ENCODE measurements at regions not wholly inside any gene's neighbourhood (a gene's known extent, or its start where the extent isn't known, plus 50 kb on each side); places are given as distances from the start of the nearest gene placed in this dataset.

DNA sequence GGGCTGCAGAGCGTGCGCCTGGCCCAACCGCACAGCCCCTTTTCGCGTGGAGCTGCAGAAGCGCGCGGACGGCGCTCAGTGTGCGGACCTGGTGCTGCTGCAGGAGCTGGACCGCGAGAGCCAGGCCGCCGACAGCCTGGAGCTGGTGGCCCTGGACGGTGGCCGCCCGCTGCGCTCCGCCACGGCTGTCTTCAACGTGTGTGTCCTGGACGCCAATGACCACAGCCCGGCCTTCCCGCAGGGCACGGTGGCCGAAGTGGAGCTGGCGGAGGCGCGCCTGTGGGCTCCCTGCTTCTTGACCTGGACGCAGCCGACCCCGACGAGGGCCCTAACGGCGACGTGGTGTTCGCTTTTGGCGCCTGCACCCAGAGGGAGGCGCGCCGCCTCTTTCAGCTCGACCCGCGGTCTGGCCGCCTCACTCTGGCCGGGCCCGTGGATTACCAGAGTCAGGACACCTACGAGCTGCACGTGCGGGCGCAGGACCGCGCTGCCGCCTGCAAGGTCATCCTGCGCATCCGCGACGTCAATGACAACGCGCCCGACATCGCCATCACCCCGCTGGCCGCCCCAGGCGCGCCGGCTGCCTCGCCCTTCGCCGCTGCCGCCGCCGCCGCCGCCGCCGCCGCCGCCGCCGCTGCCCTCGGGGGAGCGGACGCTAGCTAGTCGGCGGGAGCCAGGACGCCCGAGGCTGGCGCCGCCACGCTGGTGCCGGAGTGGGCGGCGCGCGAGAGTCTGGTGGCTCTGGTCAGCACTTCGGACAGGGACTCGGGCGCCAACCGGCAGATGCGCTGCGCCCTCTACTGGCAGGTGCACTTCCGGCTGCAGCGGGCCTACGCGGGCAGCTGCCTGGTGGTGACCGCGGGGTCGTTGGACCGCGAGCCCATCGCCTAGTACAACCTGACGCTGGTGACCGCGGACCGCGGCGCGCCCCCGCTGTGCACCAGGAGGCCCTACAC, 172.2 kb downstream of the OLFM4 start:
- peak in 13 of 56 donors; percentile 4 to 48 (median 19) for DNase-seq

DNA sequence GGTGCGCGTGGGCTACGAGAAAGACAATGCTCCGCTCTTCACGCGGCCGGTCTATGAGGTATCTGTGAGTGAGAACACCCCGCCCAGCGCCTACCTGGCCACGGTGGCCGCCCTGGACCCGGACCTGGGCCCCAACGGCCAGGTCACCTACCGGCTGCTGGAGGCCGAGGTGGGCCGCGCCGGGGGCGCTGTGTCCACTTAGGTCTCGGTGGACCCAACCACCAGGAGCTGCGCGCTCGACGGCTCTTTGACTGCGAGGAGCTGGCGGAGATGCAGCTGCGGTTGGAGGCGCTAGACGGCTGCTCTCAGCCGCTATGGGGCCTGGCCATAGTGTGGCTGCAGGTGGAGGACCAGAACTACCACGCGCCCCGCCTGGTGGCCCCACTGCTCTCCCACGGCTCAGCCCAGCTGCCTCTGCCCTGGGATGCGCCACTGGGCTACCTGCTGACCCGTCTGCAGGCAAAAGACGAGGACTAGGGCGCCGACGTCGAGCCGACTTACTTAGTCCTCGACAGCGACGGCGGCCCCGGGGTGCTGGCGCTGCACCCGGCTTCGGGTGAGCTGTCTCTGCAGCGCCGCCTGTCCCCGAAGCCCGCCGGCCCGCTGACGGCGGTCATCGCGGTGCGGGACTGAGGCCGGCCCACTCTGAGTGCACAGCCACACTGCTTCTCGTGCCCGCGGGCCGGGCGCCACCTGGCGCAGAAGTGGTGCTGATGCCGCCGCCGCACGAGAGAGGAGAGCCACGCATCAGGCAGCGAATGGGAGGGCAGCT, 173.0 kb downstream of the OLFM4 start:
- DNase-seq = peak in 13 of 56 donors; percentile 3 to 56 (median 20)

DNA sequence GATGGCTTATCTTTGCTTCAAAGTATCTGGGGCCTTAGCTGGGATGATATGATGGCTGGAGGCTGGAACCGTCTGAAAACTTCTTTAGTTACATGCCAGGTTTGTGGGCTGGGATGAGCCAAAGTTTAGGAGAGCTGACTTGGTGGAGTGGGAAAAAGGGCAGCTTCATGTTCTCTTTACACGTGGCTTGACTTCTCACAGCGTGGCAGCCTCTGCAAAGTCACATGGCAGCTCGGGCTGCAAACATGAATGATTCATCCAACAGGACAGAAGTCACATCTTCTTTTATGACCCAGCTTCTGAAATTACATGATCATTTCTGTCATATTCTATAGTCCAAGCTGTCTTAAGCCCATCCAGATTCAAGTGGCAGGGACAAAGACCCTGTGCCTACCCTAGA, 176.0 kb downstream of the OLFM4 start:
- no peak for DNase-seq

DNA sequence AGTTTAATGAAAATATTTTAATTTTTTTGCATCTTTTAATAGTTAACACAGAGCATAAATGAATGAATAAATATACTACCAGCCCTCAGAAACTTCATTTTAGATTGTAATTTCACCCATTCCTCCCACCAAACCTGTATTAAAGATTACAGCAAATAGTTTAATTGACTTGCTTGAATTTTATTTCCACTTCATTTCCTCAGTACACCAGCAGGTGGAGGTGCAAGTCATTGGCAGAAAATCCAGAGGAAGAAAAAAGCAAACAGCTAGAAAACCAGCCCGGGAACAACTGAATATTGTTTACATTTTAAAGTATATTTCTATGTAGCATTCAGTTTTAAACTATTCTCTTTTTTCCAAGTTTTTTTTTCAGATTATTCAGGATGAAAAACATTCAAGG, 177.8 kb downstream of the OLFM4 start:
- DNase-seq = no peak

DNA sequence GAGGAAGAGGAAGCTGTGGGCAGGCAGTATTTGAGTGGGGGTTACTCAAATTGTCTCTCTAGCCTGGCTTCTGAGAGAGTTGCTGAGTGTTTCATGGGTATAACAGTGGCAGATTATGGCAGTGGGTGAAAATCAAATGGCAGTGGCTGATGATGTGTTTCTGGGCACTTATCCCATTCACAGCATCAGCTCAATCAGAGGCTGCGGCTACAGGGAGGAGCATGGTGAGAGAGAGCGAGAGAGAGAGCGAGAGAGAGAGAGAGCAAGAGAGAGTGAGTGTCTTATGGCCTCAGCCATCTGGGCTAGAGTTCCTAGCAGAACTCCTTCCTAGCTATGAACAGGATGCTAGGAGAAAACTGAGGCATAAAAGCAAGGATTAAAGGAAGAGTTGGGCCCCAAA, 178.9 kb downstream of the OLFM4 start:
- DNase-seq = no peak

DNA sequence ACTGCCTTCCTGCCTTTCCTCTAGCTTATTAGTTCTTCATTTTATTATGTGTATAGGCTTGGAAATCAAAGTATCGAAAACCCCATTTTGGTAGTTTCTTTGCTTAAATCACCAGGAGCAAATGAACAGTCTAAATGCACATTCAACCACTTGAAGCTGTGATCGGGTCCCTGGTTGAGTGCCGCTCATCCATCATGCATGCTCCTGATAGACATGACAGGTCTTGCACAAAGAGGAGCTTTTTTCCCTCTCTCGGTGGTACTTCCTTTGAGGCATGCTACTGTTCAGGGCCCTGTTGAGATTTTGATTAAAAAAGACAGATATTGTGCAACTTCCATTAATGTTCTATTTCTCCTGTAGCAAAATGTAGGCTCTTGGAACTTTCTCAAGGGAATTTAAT, 185.8 kb downstream of the OLFM4 start:
- DNase-seq = no peak

DNA sequence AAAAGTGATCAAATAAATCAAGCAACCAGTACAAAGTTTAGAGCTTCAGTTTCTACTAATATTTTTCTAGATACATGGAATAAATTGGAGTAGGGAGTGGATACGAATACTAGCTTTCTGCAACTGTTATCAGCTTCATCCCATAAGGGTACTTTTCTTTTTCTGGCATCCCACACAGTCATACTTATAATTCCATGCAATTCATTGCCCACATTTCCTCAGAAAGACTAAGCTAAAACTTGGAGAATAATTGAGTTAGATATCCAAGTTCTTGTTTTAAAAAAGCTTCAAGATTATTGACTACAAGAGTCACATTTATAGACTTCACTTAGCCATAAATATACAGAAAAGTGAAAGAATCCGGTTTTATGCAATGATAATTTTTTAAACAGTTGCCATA, 186.9 kb downstream of the OLFM4 start:
- DNase-seq = no peak

DNA sequence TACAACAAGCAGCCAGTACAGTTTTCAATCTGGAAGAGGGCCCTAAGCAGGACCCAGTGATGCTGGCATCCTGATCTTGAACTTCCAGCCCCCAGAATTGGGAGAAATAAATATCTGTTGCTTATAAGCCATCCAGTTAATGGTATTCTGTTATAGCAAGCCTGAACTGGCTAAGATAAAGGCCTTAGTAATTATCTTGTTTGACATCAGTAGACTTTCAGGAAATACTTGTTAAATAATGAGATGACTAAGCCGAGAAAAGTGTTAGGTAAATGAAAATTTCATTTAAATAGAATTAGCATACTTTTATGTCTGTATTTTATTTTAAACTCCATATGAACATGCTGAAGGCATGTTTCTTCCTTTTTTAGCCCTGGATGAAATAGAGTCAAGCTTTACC, 188.2 kb downstream of the OLFM4 start:
- no peak for DNase-seq

DNA sequence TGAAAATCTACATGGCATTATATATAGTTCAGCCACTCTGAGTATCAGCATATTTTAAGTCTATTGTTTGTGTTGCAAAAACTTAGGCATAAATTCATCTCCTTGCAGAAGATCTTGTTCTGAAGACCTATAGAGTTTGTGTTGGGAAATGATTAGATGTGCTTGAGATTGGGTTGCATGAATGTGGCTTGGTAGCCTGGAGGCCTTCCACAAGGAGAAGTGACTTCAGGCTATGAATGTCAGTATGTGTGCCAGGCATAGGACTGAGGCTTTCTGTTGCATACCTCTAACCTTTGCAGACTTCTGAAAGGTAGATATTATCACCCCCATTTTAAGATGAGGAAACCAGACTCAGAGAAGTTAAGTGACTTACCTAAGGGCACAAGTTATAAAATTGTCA, 188.6 kb downstream of the OLFM4 start:
- DNase-seq = no peak

DNA sequence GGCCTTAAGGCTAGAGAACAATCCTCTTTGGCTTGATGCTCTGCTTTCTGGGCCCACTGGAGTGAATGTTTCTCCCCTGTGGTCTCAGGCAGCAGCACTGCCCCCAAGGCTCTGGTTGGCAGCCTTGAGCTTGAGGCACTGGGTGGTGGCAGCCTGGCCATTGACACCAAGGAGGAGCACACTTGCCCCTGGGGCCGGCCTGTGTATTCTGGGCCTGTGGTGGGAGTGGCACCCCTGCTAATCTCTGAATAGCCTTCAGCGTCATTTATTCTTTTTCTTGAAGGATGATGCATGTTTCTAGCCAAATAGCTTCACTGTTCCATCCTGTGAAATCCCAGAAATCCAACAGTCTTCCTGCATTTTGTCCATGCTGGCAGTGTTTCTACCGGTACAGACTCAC, 191.4 kb downstream of the OLFM4 start:
- DNase-seq = no peak

DNA sequence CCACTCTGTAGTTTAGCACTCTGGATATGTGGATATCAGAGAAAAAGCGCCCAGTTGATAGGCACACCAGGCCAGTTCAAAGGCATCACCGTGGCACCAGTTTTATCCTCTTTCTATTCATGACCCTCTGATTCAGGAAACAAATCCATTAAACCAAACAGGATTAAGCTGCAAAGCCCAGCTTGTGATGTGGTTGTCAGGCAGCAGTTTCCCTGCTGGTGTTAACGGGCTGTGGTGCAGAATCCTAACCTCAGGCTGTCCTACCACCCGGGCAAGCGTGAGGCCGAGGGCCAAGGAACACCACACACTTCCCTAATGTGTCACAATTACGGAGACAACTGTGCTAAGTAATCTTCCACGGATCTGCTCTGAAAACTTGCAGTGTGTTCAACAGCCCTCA, 209.1 kb downstream of the OLFM4 start:
- no peak for DNase-seq

DNA sequence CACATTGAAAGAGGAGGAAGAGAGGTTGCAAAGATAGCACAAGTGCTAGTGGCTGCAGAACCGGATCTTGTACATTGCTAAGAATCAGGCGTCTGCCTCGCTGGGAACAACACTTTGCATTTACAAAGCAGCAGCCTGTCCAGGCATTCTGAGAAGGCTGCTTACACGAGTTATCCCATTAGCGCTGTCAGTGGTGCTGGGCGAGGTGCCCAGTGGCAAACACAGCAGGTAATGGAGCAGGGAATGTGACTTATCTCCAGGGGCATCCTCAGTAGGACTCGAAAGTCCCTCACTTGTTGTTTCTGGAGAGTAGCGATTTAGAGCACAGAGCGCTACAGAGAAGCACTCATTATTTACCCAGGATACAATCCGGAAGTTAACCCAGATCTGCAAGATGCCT, 209.6 kb downstream of the OLFM4 start:
- DNase-seq = no peak

DNA sequence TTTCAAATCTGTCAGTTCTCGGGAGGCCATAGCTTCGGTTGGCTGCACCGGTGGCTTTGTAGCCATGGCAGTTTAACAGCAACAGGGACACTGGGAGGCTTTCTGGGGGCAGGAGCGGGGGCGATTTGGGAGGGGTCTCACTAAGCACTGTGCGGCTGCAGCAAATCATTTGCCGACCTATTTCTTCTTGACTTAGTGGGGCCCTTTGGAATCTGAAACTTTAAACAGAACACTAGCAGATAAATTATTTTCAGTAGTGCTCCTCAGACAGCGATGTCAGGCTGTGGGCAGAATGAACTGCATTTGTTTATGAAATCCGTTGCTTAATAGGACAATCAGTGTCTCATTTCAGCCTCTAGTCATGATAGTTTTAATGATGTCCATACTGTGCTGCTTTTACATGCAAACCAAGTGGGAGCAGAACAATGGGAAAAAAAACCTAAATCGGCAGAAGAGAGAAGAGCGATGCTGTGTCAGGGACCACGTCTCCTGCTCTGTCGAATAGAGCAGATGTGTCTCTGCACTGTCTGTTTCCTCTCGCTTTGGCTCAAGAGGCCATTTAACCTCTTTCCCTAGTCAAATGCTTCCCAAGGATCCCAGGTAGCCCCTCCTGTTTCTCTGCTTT, 211.9 kb downstream of the OLFM4 start:
- no peak for DNase-seq

DNA sequence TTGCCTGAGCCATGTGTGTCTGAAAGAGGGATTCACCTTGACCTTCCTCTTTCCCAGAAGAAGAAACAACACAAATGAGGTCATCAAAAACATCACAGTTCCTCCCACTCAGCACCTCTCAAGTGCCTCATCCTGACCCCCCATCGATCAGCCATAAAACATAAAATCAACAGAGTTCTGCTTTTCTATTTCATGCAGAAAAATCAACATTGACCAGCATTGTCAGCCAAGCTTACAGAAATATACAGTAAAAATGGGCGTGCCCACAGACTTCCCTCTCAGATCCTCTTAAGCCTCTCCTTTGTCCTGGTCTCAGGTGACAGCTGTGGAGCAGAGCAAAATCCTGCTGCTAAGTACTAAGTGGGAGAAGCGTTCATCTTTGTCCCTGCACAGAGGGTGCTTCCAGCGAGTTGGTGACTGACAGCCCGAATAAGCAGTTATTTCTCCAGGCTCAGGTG, 213.3 kb downstream of the OLFM4 start:
- no peak for DNase-seq

DNA sequence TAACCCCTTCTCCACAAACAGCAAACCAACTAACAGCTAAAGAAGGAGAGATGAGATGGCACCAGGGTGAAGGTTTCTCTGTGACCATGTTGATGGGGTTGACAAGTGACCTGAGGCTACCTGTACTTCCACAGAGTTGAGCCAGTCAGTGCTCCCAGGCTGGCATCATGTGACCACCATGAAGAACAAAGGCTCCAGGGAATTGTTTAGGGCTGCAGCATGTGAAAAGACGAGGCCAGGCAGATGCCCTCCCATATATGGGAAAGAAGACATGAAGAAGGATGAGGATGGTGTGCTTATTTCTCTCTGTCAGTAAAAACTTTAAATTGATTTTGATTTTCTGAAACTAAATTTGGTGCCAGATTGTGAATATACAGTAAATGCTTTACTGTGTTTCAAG, 220.6 kb downstream of the OLFM4 start:
- DNase-seq = no peak

DNA sequence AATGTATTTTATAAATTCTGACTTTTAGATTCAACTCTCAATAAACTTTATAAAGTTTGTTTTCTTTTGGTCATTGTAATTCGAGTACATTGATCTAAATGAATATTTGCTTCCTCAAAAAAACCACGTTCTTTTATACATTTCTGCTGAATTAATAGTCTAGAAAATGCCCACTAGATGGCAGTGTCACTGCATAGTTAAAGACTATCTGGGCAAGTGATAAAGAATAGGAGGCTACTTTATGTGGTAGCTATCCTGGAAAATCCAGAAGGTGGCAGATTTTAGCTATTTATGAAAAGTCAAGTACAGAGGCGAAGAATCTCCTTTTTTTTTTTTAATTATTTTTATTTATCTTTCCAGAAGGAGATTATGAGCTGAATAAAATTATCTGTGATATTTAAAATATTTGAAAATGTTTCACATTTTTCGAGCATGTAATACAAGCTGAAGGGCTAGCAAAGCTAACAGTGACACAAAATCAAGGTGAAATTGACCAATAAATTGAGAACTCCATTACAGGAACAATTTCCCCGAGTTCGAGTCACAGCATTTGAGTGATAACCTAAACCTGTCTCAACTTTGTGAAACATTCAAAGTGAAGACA, 221.8 kb downstream of the OLFM4 start:
- peak in 6 of 56 donors; percentile 7 to 90 (median 24) for DNase-seq

DNA sequence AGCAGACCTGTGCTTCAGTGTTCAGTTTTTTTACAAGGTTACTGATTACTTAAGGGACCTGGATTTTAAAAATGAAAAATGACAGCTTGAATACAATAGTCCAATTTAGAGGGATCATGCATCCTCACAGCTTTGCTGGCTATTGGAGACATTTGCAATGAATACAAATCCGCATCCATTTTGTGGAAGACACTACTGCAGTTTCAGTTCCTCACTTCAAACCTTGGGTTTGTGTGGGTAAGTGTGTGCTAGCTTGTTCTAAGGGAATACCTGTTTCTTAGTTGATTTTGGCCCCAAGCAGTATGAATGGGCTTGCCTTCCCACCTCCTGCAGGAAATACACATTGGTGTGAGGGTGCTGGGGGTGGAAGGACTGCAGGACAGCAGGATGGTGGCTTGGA, 222.4 kb downstream of the OLFM4 start:
- no peak for DNase-seq

DNA sequence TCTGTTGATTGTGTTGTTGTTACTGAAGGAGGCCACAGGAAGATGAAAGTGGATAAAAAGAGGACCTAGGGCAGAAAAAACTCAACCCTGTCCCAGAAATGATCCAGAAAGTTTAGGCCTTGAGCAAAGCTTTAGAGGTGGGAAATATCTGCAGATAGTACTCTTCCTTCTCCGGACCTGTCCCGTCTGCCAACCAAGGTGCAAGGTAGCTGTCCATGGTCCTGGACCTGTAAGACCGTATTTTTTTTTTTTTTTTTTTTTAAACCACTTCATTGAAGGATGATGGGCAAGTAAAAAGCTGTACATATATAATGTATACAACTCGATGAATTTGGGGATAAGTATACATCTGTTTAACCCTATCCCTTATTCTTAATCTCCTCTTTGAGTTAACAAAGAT, 225.9 kb downstream of the OLFM4 start:
- DNase-seq = no peak

DNA sequence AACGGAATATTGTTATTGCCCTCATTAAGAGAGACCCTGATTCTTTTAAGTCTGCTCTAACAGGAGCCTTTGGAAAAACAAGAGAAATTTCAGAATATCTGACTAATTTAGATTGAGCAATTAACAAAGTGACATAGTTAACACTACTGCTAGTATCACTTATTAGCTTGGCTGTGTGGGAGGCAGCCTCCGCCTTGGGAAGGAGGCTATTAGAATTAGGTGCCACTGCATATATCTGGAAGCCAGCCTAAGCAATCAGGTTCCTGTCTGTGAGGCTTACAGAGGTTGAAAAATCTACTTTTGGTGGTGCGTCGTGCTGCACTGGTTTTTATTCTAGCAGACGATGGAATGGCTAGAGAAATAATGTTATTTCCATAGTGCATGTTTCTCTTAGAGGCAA, 227.2 kb downstream of the OLFM4 start:
- no peak for DNase-seq

DNA sequence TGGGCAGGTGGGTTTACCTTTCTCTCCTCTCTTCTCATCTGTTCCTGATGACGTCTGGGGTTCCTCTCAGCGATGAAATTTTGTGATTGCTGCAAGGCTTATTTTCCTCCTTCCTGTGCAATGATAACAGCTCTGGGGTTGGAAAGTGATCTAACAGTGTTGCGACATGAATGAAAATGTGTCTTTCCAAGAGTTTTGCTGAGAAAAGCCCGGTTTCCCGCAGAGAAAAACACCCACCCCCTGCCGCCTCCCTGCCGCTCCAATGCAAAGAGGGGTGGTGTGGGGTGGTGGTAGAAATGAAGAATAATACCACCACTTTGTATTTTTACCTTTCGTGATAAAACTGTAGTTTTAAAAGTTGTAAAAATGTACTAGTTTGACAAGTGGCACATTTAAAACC, 232.0 kb downstream of the OLFM4 start:
- DNase-seq = no peak

DNA sequence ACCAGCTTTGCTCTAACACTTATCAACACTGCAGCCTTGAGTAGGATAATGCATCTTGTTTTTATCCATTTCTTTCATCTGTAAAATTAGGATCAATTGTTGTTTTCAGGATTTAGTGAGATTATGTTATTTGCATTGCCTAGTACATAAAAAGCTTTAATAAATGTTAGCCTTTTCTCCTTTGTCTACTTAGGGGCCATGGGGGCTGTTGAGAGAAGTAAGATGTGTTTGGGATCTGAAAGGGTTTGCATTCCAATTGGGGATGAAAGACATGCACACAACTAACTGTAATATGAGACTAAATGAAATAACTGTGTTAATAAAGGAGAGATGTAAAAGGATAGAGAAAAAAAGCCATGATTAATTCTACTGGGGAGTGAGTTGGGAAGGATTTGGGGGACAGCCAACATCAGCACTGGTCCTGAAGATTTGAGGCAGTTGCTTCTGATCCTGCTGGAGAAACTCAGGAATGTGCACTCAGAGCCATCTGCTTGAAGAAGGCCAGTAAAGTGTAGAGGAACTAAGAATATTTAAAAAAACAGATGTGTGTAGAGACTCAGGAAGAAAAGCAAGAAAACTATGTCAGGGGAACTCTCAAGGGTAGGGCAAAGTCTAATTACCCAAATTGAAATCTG, 236.3 kb downstream of the OLFM4 start:
- no peak for DNase-seq
